ENCODE measurements at regions not wholly inside any gene's neighbourhood (a gene's known extent, or its start where the extent isn't known, plus 50 kb on each side); places are given as distances from the start of the nearest gene placed in this dataset.

DNA sequence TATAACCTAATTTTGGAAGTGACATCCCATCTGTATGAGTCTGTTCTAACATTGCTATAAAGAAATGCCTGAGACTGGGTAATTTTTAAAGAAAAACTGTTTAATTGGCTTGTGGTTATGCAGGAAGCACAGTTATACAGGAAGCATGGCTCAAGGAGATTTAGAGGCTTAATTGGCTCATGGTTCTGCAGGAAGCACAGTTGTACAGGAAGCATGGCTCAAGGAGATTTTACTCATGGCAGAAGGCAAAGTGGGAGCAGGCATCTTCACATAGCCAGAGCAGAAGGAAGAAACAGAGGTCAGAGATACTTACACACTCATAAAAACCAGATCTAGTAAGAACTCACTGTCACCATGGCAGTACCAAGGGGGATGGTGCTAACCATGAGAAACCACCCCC, 193.1 kb upstream of the ADAMTS9 start:
- Histone ChIP-seq H3K79me2 (ENCODE audit: insufficient read depth) (no peaks in the 10 kb centered on the region), H3K4me1 (ENCODE audit: control insufficient read depth in 1 of 2, insufficient read depth in 2 of 2, low read depth in 1 of 2, low read length in 1 of 2) (no peaks in the 10 kb centered on the region; a peak in 3 of 4 replicates), H3K36me3 (replicated peaks in 1 of 2; ENCODE audit: control insufficient read depth in 1 of 2, insufficient read depth in 2 of 2, low read length in 1 of 2) (no peaks in the 10 kb centered on the region), H3K4me3 (ENCODE audit: low read depth in 2 of 2, low read length in 1 of 2) (no peak overlapping the region), H3K9me3 (no peaks in the 10 kb centered on the region), H3K4me2 (no peak overlapping the region), H3K27me3 (ENCODE audit: insufficient read depth) (no peaks in the 10 kb centered on the region), H2AFZ (ENCODE audit: low read depth) (no peak overlapping the region), H3K9me2 (no peaks in the 10 kb centered on the region), H3K27ac (ENCODE audit: low read depth in 2 of 2, low read length in 1 of 2) (no peak overlapping the region), H3K9ac (no peak overlapping the region), H3F3A (replicated peaks; ENCODE audit: insufficient read depth) (no peaks in the 10 kb centered on the region), H4K20me1 (ENCODE audit: insufficient read depth) (no peaks in the 10 kb centered on the region)
- ChIA-PET CTCF (no interaction called here), POLR2A (no interaction called here)
- DNase-seq: no peak
- TF ChIP-seq, protein P1, sequence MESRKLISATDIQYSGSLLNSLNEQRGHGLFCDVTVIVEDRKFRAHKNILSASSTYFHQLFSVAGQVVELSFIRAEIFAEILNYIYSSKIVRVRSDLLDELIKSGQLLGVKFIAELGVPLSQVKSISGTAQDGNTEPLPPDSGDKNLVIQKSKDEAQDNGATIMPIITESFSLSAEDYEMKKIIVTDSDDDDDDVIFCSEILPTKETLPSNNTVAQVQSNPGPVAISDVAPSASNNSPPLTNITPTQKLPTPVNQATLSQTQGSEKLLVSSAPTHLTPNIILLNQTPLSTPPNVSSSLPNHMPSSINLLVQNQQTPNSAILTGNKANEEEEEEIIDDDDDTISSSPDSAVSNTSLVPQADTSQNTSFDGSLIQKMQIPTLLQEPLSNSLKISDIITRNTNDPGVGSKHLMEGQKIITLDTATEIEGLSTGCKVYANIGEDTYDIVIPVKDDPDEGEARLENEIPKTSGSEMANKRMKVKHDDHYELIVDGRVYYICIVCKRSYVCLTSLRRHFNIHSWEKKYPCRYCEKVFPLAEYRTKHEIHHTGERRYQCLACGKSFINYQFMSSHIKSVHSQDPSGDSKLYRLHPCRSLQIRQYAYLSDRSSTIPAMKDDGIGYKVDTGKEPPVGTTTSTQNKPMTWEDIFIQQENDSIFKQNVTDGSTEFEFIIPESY (IDR thresholded peaks at IDR 0.05; ENCODE audit: borderline replicate concordance, low read depth): no peak
- TF ChIP-seq FOSL2 (IDR thresholded peaks at IDR 0.05; ENCODE audit: borderline replicate concordance, low read depth): no peak
- TF ChIP-seq, protein P2, sequence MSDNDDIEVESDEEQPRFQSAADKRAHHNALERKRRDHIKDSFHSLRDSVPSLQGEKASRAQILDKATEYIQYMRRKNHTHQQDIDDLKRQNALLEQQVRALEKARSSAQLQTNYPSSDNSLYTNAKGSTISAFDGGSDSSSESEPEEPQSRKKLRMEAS (IDR thresholded peaks at IDR 0.05; ENCODE audit: low read depth): no peak
- no peak for TF ChIP-seq RXRA (IDR thresholded peaks at IDR 0.05; ENCODE audit: borderline replicate concordance, low read depth)
- TF ChIP-seq EZH2phosphoT487 (IDR thresholded peaks at IDR 0.05; ENCODE audit: borderline replicate concordance, low read depth): no peak
- TF ChIP-seq GABPA (IDR thresholded peaks at IDR 0.05; ENCODE audit: low read depth): no peak
- TF ChIP-seq MXI1 (IDR thresholded peaks at IDR 0.05; ENCODE audit: low read depth, low read length): no peak
- no peak for TF ChIP-seq MEF2A (IDR thresholded peaks at IDR 0.05; ENCODE audit: borderline replicate concordance, low read depth)

DNA sequence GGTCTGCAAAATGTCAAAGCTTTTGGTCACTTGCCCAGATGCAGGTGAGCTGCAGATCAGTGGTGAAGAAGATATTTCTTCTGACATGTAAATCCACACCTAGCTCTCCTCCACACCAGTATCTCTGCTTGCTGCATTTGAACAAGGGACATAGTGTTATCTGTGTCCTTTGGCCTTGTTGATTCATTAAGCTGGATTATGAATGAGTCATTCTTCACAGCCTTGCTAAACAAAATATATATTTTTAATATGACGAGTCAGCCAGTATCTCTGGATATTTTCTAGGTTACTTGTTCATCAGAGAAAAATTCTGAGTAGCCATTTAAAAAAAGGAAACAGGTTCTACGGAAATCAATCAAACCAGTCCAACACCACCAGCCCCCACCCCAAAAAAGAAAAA, 190.6 kb upstream of the ADAMTS9 start:
- TF ChIP-seq TEAD4 (IDR thresholded peaks at IDR 0.05; ENCODE audit: borderline replicate concordance, insufficient read depth) (no peak), TCF12 (IDR thresholded peaks at IDR 0.05) (peak; percentile 71), SIN3A (IDR thresholded peaks at IDR 0.05; ENCODE audit: borderline replicate concordance, low read depth, low read length) (no peak), EP300 (IDR thresholded peaks at IDR 0.05; ENCODE audit: borderline replicate concordance in 1 of 2, low read depth in 1 of 2, low read length in 1 of 2) (peak in 1 of 2 experiments; percentile 47; a peak in 1 of 4 replicates), FOSL2 (IDR thresholded peaks at IDR 0.05; ENCODE audit: borderline replicate concordance, low read depth) (peak; percentile 80), JUND (IDR thresholded peaks at IDR 0.05) (peak; percentile 65)
- TF ChIP-seq, protein P3, sequence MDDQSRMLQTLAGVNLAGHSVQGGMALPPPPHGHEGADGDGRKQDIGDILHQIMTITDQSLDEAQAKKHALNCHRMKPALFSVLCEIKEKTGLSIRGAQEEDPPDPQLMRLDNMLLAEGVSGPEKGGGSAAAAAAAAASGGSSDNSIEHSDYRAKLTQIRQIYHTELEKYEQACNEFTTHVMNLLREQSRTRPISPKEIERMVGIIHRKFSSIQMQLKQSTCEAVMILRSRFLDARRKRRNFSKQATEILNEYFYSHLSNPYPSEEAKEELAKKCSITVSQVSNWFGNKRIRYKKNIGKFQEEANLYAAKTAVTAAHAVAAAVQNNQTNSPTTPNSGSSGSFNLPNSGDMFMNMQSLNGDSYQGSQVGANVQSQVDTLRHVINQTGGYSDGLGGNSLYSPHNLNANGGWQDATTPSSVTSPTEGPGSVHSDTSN (IDR thresholded peaks at IDR 0.05): peak; percentile 61
- Histone ChIP-seq H3K4me1 (ENCODE audit: control insufficient read depth in 1 of 2, insufficient read depth in 2 of 2, low read depth in 1 of 2, low read length in 1 of 2) (no peaks in the 10 kb centered on the region; a peak in 1 of 4 replicates), H3K4me2 (no peak overlapping the region), H3K27ac (ENCODE audit: low read depth in 2 of 2, low read length in 1 of 2) (no peak overlapping the region; a peak in 1 of 4 replicates), H3K9me2 (no peaks in the 10 kb centered on the region), H4K20me1 (ENCODE audit: insufficient read depth) (no peaks in the 10 kb centered on the region), H3K4me3 (ENCODE audit: low read depth in 2 of 2, low read length in 1 of 2) (no peak overlapping the region), H3F3A (replicated peaks; ENCODE audit: insufficient read depth) (no peaks in the 10 kb centered on the region), H3K9ac (no peak overlapping the region), H2AFZ (ENCODE audit: low read depth) (no peak overlapping the region), H3K36me3 (replicated peaks in 1 of 2; ENCODE audit: control insufficient read depth in 1 of 2, insufficient read depth in 2 of 2, low read length in 1 of 2) (no peaks in the 10 kb centered on the region), H3K79me2 (ENCODE audit: insufficient read depth) (no peaks in the 10 kb centered on the region), H3K9me3 (no peaks in the 10 kb centered on the region), H3K27me3 (ENCODE audit: insufficient read depth) (no peaks in the 10 kb centered on the region)
- DNase-seq: no peak
- WGBS (ENCODE audit: low lambda C conversion rate): 23% methylated on average over 2 of the region's 2 CpGs
- ChIA-PET CTCF (interaction anchor here (0.7 kb wide), 1 partner anchor 1856 kb away, joined by 4 read pairs; no protein-coding TSS in a partner anchor), POLR2A (no interaction called here)
